Astrocyte of the cerebellum (primary cell): ENCODE measurements at regions not wholly inside any gene's neighbourhood (a gene's known extent, or its start where the extent isn't known, plus 50 kb on each side); places are given as distances from the start of the nearest gene placed in this dataset.

ENCODE experiments used
- DNase-seq: peaks from one replicate; pipeline ENCODE4 v3.0.0-alpha.2; 2011; ENCODE audit warnings: low read depth
- H3K4me3 ChIP-seq: 2 replicates; pipeline ENCODE4 v1.5.1; 2011; ENCODE audit warnings: mild to moderate bottlenecking, low read depth, low read length, moderate library complexity
- in situ Hi-C: cut with HindIII; loops from 2 replicates; pipeline ENCODE4 v1.10.0; 2017; ENCODE audit warnings: low sequenced_read_pairs
- TF ChIP-seq, protein P1 (sequence below): IDR thresholded peaks from 2 replicates; pipeline ENCODE4 v1.5.1; 2012; ENCODE audit warnings: low read length, low read depth, moderate library complexity, mild to moderate bottlenecking; ENCODE audit errors: missing control alignments

DNA sequence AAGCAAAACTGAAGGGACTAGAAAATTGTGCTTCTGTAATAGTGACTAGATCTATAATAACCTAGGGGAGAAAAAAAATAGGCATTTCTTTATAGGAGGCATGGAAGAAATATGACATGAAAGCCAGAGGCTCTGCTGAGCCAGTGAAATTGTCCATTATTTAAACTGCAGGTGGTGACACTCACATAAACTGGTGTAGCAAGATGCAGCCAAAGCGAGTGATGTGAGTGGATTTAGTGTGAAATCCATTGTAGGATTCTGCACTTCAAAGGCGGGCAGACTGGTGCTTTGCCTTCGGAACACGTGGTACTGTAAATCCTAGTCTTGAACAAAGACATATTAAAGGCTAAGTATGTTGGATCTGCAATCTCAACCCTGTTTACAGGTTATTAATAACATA is 361.9 kb downstream of the TBC1D4 start:
- H3K4me3 ChIP-seq = no peak overlapping the region
- TF ChIP-seq, protein P1, sequence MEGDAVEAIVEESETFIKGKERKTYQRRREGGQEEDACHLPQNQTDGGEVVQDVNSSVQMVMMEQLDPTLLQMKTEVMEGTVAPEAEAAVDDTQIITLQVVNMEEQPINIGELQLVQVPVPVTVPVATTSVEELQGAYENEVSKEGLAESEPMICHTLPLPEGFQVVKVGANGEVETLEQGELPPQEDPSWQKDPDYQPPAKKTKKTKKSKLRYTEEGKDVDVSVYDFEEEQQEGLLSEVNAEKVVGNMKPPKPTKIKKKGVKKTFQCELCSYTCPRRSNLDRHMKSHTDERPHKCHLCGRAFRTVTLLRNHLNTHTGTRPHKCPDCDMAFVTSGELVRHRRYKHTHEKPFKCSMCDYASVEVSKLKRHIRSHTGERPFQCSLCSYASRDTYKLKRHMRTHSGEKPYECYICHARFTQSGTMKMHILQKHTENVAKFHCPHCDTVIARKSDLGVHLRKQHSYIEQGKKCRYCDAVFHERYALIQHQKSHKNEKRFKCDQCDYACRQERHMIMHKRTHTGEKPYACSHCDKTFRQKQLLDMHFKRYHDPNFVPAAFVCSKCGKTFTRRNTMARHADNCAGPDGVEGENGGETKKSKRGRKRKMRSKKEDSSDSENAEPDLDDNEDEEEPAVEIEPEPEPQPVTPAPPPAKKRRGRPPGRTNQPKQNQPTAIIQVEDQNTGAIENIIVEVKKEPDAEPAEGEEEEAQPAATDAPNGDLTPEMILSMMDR = no peak
- in situ Hi-C loops = no loop called here
- DNase-seq = no peak

DNA sequence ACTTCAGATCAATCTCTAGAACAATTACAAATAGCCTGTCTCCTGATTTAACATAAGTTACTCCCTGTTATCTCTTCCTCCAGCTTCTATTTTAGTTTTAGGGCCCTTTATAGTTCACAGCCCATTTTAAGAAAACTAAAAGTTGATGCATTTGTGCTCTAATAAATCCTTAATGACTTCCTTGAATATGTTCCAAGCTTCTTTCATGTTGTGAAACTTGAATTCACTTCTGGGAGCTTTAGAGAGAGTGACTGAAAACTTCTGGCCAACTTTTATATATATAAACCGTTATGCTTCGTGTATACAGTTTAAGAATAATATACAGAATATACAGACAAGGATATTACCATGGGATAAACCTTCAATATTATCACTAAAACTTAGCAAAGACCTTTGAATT is 366.8 kb downstream of the TBC1D4 start:
- no peak for DNase-seq
- in situ Hi-C loops = no loop called here
- no peak overlapping the region for H3K4me3 ChIP-seq
- TF ChIP-seq, protein P1 = no peak

DNA sequence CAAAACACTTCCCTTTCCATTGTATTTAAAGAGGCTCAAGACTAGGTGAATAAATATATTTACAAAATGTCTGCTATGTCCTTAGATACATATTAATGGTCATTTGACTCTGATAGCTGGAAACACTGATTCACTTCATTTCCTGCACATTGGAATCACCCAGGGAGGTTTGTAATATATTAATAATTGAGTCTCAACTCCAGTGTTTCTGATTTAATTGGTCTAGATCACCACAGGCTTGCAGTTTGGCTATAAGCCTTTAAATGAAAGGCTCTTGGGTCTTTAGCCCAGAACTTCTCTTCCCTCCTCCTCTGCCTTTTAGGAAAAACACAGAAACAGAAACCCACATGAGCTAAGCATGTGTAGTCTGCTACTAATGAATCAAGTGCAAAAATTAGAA is 378.0 kb downstream of the TBC1D4 start:
- TF ChIP-seq, protein P1 = no peak
- no peak for DNase-seq
- in situ Hi-C loops = no loop called here
- H3K4me3 ChIP-seq = no peak overlapping the region

DNA sequence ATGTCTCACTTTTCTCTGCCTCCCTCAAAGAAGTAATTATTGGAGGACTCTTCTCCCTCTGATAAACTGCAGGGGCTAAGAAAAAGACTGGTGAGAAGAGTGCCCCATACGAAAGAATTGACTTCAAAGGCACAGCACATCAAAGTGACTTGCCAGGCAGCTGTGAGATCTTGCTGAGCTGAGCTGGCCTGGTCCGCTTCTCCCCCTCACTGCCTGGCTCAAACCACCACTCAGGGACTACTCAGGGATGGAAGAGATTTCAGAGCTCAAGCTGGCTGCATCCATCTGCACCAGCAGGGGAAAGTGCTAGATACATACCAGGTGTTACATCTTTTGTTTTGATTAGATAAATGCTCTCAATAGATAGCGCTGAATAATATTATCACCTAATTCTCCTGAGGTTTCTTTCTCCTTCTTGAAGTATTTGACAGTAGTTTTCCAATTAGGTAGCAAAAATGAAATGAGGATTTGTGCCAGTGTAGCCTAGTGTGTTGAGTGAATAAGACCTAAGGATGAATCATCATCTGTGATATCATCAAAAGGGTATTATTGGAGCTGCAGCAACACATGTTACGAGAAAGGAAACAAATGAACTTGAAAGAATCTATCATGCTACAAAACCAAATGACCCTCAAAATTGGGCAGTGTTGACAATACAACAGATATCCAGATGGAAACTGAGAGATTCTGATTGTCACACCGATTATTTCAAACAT is 379.8 kb downstream of the TBC1D4 start:
- no peak overlapping the region for H3K4me3 ChIP-seq
- TF ChIP-seq, protein P1 = no peak
- in situ Hi-C loops = no loop called here
- no peak for DNase-seq

DNA sequence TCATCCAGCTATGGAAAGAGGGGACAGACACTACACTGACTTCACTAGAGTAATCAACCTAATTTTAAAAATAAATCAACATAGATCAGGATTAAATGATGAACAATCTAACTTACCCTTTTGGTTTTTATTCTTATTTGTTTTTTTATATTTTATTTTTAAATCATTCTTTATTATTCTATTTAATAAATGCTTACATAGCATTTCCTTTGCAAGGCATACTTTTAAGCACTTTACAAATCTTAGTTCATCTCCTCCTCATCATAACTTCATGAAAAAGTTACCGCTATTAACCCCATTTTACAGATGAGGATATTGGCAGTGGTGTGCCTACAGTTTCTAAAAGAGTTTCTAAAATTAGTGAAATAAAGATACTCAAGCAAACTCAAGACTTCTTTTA is 380.6 kb downstream of the TBC1D4 start:
- H3K4me3 ChIP-seq = no peak overlapping the region
- in situ Hi-C loops = no loop called here
- no peak for DNase-seq
- TF ChIP-seq, protein P1 = no peak

DNA sequence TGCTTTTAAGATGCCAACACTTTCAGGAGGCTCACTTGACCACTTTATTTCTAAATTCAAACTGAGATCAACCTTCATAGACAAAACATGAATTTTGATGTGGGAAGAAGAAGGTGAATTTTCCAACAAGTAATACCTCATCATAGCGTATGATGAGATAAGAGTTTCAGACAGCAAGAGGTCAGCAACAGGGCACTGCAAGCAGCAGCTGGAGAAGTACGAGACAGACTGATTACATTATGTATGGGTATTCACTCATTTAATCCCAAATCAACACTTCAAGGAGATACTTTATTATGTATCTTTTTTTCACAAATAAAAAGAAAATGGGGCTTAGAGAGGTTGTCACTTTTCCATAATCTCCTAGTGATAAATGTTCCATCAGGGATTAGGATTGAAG is 389.8 kb downstream of the TBC1D4 start:
- H3K4me3 ChIP-seq = no peak overlapping the region
- in situ Hi-C loops = no loop called here
- no peak for DNase-seq
- TF ChIP-seq, protein P1 = no peak
